ENCODE measurements at regions not wholly inside any gene's neighbourhood (a gene's known extent, or its start where the extent isn't known, plus 50 kb on each side); places are given as distances from the start of the nearest gene placed in this dataset.

DNA sequence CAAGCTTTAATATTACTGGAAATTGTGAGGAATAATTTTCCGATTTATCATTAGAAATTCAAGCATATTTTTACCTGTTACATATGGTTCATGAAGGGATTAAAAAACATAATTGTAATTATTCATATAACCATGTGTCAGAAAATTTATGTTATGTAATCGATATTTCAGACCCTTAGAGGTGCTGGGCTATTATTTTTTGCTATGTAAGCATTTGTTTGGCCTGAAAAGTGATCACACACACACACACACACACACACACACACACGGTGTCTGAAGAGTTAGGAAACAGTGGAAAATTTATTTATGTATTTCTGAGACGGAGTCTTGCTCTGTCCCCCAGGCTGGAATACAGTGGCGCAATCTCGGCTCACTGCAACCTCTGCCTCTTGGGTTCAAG is 375.5 kb downstream of the PTH2R start:
- TF ChIP-seq CTCF (IDR thresholded peaks at IDR 0.05; ENCODE audit: borderline replicate concordance, extremely low read depth, low read length, poor library complexity, severe bottlenecking) (no peak), EZH2 (IDR thresholded peaks at IDR 0.05; ENCODE audit: borderline replicate concordance, low read depth, low read length, severe bottlenecking) (no peak)

Data from DND-41 (cell line).